ENCODE measurements at regions not wholly inside any gene's neighbourhood (a gene's known extent, or its start where the extent isn't known, plus 50 kb on each side); places are given as distances from the start of the nearest gene placed in this dataset.

DNA sequence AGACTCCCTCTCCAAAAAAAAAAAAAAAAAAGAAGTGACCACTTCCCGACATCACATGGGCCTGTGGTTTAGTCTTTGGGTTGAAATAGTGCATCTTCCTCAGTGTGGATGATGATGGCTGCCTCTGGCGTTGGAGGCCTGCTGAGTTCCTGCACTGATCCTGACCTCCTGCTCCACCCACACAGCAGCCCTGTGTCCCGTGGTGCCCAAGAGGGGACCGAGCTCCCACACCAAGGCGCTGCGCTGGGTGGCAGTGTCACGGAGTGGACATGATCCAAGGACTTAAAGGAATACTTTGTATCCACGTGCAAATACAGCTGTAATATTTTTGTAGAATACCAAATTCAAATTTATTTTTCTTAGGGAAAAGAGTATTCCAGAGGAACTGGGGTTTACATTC lies 109.2 kb upstream of the PHACTR3 start:
- no peaks in the 10 kb centered on the region for H3K36me3 ChIP-seq (ENCODE audit: insufficient read depth, low read length)
- no peak overlapping the region for H3K27ac ChIP-seq (ENCODE audit: low read depth, low read length)
- H3K79me2 ChIP-seq (ENCODE audit: control insufficient read depth, insufficient read depth, low read length, unreplicated experiment) = no peaks in the 10 kb centered on the region
- H2AFZ ChIP-seq (ENCODE audit: low read length, unreplicated experiment) = no peak overlapping the region
- H3K4me3 ChIP-seq (ENCODE audit: low read depth, low read length) = no peak overlapping the region
- no peaks in the 10 kb centered on the region for H3K4me1 ChIP-seq (ENCODE audit: control insufficient read depth, insufficient read depth, low read length, unreplicated experiment)
- no peaks in the 10 kb centered on the region for H3K27me3 ChIP-seq (ENCODE audit: insufficient read depth, low read length)

DNA sequence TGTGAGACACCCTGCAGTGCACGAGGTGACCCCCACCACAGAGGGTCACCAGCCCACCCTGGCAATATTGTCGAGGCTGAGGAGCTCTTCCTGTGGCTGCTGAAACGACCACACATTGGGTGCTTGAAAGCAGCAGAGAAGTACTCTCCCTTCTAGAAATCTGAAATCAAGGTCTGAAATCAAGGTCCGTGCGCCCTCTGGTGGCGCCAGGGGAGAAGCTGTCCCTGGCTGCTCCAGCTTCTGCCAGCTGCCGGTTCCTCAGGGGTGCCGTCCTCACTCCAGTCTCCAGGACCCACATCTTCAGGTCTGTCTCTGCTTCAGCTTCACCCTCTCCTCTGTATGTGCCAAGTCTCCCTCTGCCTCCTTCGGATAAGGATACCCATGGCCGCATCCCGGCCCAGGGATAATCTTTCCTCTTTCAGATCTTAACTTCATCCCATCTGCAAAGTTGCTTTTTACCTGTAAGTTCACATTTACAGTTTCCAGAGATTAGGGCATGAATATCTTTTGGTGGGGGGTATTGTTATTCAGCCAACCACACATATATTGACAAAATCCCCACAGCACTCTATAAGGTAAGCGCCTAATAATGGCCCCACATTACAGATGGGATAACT lies 108.3 kb upstream of the PHACTR3 start:
- no peaks in the 10 kb centered on the region for H3K27me3 ChIP-seq (ENCODE audit: insufficient read depth, low read length)
- H3K4me3 ChIP-seq (ENCODE audit: low read depth, low read length) = no peak overlapping the region
- no peaks in the 10 kb centered on the region for H3K79me2 ChIP-seq (ENCODE audit: control insufficient read depth, insufficient read depth, low read length, unreplicated experiment)
- no peaks in the 10 kb centered on the region for H3K36me3 ChIP-seq (ENCODE audit: insufficient read depth, low read length)
- H3K4me1 ChIP-seq (ENCODE audit: control insufficient read depth, insufficient read depth, low read length, unreplicated experiment) = no peaks in the 10 kb centered on the region
- H2AFZ ChIP-seq (ENCODE audit: low read length, unreplicated experiment) = no peak overlapping the region
- H3K27ac ChIP-seq (ENCODE audit: low read depth, low read length) = no peak overlapping the region

DNA sequence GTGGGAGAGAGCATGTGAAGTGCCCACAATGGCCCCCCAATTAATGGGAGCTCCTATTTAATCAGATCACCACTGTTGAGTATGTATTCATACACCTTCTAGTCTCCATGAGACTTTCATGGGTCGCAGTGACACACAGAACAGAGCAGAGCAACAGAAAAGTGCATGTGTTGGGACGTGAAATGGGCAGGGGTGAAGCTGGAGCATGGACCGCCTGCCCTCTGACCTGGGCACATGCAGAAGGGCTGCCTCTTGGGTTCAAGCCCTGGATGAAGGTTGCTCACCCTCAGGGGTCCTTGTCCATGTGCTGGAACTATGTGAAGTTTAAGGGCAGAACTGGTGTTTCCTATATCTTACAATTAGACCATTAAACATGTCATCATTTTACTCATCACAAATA lies 106.0 kb upstream of the PHACTR3 start:
- no peak overlapping the region for H3K27ac ChIP-seq (ENCODE audit: low read depth, low read length)
- H3K4me1 ChIP-seq (ENCODE audit: control insufficient read depth, insufficient read depth, low read length, unreplicated experiment) = no peaks in the 10 kb centered on the region
- no peaks in the 10 kb centered on the region for H3K27me3 ChIP-seq (ENCODE audit: insufficient read depth, low read length)
- H3K4me3 ChIP-seq (ENCODE audit: low read depth, low read length) = no peak overlapping the region
- H3K36me3 ChIP-seq (ENCODE audit: insufficient read depth, low read length) = no peaks in the 10 kb centered on the region
- H2AFZ ChIP-seq (ENCODE audit: low read length, unreplicated experiment) = no peak overlapping the region
- H3K79me2 ChIP-seq (ENCODE audit: control insufficient read depth, insufficient read depth, low read length, unreplicated experiment) = no peaks in the 10 kb centered on the region

DNA sequence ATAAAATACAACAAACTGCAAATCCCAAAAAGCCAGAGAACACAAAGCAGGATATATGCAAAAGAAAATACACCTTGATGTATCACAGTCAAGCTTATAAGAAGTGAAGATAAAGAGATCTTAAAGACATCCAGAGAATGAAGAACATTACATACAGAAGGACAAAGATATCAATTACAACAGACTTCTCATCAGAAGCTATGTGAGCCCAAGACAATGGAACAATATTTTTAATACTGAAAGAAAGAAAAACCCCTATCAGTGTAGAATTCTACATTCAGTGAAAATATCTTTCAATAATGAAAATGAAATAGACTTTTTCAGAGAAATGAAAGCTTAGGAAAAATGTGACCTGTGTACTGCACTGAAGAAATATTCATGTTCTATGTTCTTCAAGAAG lies 104.5 kb upstream of the PHACTR3 start:
- H3K79me2 ChIP-seq (ENCODE audit: control insufficient read depth, insufficient read depth, low read length, unreplicated experiment) = no peaks in the 10 kb centered on the region

GRCh38 chr20:59508729-59509128 lies 95.6 kb upstream of the PHACTR3 start:
- Histone ChIP-seq H3K79me2 (ENCODE audit: control insufficient read depth, insufficient read depth, low read length, unreplicated experiment) (no peaks in the 10 kb centered on the region), H3K27me3 (ENCODE audit: insufficient read depth, low read length) (peaks cover 5% of the 10 kb centered on the region; the same call in 1 of the 2 replicates), H3K27ac (ENCODE audit: low read depth, low read length) (no peak overlapping the region), H3K36me3 (ENCODE audit: insufficient read depth, low read length) (no peaks in the 10 kb centered on the region), H3K4me3 (ENCODE audit: low read depth, low read length) (no peak overlapping the region), H2AFZ (ENCODE audit: low read length, unreplicated experiment) (no peak overlapping the region), H3K4me1 (ENCODE audit: control insufficient read depth, insufficient read depth, low read length, unreplicated experiment) (no peaks in the 10 kb centered on the region)

More for the DNA sequence above, 104.5 kb upstream of the PHACTR3 start:
- Histone ChIP-seq H3K4me1 (ENCODE audit: control insufficient read depth, insufficient read depth, low read length, unreplicated experiment) (no peaks in the 10 kb centered on the region), H3K27me3 (ENCODE audit: insufficient read depth, low read length) (no peaks in the 10 kb centered on the region), H2AFZ (ENCODE audit: low read length, unreplicated experiment) (no peak overlapping the region), H3K27ac (ENCODE audit: low read depth, low read length) (no peak overlapping the region), H3K36me3 (ENCODE audit: insufficient read depth, low read length) (no peaks in the 10 kb centered on the region), H3K4me3 (ENCODE audit: low read depth, low read length) (no peak overlapping the region)

DNA sequence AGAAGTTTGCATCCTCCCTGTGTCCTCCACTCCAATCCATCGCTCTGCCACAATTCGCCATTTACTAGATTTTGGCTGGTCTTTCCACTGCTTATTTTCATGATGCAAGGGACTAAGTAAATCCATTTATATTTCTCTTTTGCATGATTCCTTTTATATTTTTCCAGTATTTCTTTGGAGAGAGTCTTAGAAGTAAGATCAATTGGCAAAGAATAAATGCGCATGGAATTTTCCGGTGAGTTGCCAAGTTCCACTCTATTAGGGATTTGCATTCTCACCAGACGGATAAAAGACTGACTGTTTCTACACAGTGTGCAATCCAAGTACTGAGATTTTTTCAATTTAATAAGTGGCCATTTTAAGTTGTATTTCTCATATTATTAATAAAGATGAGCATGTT lies 91.7 kb upstream of the PHACTR3 start:
- no peak overlapping the region for H2AFZ ChIP-seq (ENCODE audit: low read length, unreplicated experiment)
- no peak overlapping the region for H3K4me3 ChIP-seq (ENCODE audit: low read depth, low read length)
- no peaks in the 10 kb centered on the region for H3K4me1 ChIP-seq (ENCODE audit: control insufficient read depth, insufficient read depth, low read length, unreplicated experiment)
- no peaks in the 10 kb centered on the region for H3K79me2 ChIP-seq (ENCODE audit: control insufficient read depth, insufficient read depth, low read length, unreplicated experiment)
- peaks cover 5% of the 10 kb centered on the region; the same call in 1 of the 2 replicates for H3K27me3 ChIP-seq (ENCODE audit: insufficient read depth, low read length)
- no peak overlapping the region for H3K27ac ChIP-seq (ENCODE audit: low read depth, low read length)
- no peaks in the 10 kb centered on the region for H3K36me3 ChIP-seq (ENCODE audit: insufficient read depth, low read length)

GRCh38 chr20:59514554-59514953 lies 89.8 kb upstream of the PHACTR3 start:
- Histone ChIP-seq H3K79me2 (ENCODE audit: control insufficient read depth, insufficient read depth, low read length, unreplicated experiment) (no peaks in the 10 kb centered on the region), H2AFZ (ENCODE audit: low read length, unreplicated experiment) (no peak overlapping the region), H3K27ac (ENCODE audit: low read depth, low read length) (no peak overlapping the region), H3K36me3 (ENCODE audit: insufficient read depth, low read length) (no peaks in the 10 kb centered on the region), H3K4me1 (ENCODE audit: control insufficient read depth, insufficient read depth, low read length, unreplicated experiment) (no peaks in the 10 kb centered on the region), H3K4me3 (ENCODE audit: low read depth, low read length) (no peak overlapping the region), H3K27me3 (ENCODE audit: insufficient read depth, low read length) (peaks cover 5% of the 10 kb centered on the region; the same call in 1 of the 2 replicates)

DNA sequence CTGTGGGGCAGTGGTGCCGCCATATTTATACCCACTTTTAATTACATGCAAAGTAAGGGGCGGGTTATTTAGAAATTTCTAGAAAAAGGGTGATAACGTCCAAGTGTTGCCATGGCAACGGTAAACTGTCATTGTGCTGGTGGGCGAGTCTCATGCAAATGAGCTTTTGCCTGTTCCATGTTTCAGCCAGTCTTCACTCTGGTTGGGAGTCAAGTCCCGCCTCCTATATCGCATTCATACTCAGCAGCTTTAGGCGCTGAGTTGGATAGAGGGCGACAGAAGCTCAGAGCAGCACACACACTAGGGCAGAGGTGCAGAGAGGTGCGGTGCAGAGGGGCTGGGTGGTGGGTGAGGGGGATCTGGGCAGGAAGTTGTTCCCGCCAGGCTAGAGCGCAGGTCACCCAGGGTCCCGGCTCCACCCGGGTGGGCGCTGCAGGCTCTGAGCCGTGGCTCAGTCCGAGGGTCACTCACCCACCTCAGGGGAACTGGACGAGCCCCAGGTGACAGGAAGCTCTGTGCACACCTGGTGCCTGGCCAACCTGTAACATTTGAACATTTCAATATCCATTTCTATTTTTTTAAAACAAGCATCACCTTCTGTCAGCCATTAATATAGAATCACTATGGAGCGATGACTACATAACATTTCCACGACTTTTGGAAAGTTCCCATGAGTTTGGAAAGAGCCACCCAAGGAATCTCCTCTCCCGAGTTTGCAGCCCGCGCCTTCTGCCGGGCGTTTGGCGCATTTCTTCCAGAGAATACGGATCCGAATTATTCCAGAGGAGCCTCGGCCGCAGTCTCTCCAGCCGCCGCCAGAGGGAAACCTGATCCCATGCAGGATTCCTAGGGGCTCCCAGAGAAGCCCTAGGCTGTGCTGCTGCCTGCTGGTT lies 89.1 kb upstream of the PHACTR3 start:
- no peak overlapping the region for H3K4me3 ChIP-seq (ENCODE audit: low read depth, low read length)
- no peak overlapping the region for H2AFZ ChIP-seq (ENCODE audit: low read length, unreplicated experiment)
- H3K27ac ChIP-seq (ENCODE audit: low read depth, low read length) = no peak overlapping the region
- H3K36me3 ChIP-seq (ENCODE audit: insufficient read depth, low read length) = no peaks in the 10 kb centered on the region
- no peaks in the 10 kb centered on the region for H3K79me2 ChIP-seq (ENCODE audit: control insufficient read depth, insufficient read depth, low read length, unreplicated experiment)
- peaks cover 5% of the 10 kb centered on the region; the same call in 1 of the 2 replicates for H3K27me3 ChIP-seq (ENCODE audit: insufficient read depth, low read length)
- no peaks in the 10 kb centered on the region for H3K4me1 ChIP-seq (ENCODE audit: control insufficient read depth, insufficient read depth, low read length, unreplicated experiment)

DNA sequence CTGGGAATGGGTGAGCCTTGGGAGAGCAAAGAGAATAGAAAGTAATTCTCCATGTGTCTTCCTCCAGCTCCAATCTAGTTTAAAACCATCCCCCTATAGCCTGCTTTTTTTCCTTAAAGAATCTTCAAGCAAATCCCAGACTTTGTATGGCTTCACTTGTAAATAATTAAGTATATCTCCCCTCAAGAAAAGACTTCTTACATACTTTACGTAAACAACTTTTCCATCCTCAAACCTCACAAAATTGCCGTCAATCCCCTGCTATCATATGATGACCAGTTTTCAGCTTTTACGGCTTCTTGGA lies 88.5 kb upstream of the PHACTR3 start:
- H3K4me3 ChIP-seq (ENCODE audit: low read depth, low read length) = no peak overlapping the region
- H3K27ac ChIP-seq (ENCODE audit: low read depth, low read length) = no peak overlapping the region
- H3K79me2 ChIP-seq (ENCODE audit: control insufficient read depth, insufficient read depth, low read length, unreplicated experiment) = no peaks in the 10 kb centered on the region
- H3K4me1 ChIP-seq (ENCODE audit: control insufficient read depth, insufficient read depth, low read length, unreplicated experiment) = no peaks in the 10 kb centered on the region
- H3K36me3 ChIP-seq (ENCODE audit: insufficient read depth, low read length) = no peaks in the 10 kb centered on the region
- H3K27me3 ChIP-seq (ENCODE audit: insufficient read depth, low read length) = peaks cover 5% of the 10 kb centered on the region; the same call in 1 of the 2 replicates
- H2AFZ ChIP-seq (ENCODE audit: low read length, unreplicated experiment) = no peak overlapping the region

GRCh38 chr20:59518881-59519706 lies 85.2 kb upstream of the PHACTR3 start:
- Histone ChIP-seq H3K27me3 (ENCODE audit: insufficient read depth, low read length) (peaks cover 13% of the 10 kb centered on the region), H3K79me2 (ENCODE audit: control insufficient read depth, insufficient read depth, low read length, unreplicated experiment) (no peaks in the 10 kb centered on the region), H3K4me1 (ENCODE audit: control insufficient read depth, insufficient read depth, low read length, unreplicated experiment) (no peaks in the 10 kb centered on the region), H2AFZ (ENCODE audit: low read length, unreplicated experiment) (no peak overlapping the region), H3K4me3 (ENCODE audit: low read depth, low read length) (no peak overlapping the region), H3K36me3 (ENCODE audit: insufficient read depth, low read length) (no peaks in the 10 kb centered on the region), H3K27ac (ENCODE audit: low read depth, low read length) (no peak overlapping the region)
